Heart left ventricle (tissue), 13 donors: ENCODE measurements at regions not wholly inside any gene's neighbourhood (a gene's known extent, or its start where the extent isn't known, plus 50 kb on each side); places are given as distances from the start of the nearest gene placed in this dataset.

Source experiments
- POLR2A ChIP-seq, 2 donors: fragments of 450-650 bp; IDR thresholded peaks; one replicate each; pipeline ENCODE4 v1.6.1; 2017; ENCODE audit warnings: antibody characterized with exemption in 2 of 2, mild to moderate bottlenecking in 2 of 2, moderate library complexity in 2 of 2
- TF ChIP-seq, protein P1 (sequence below), 12 donors: fragments of 200-600 bp; sonication (generic) in 4 of 12; IDR thresholded peaks; one replicate each; pipeline versions ENCODE4 v1.5.0 to v1.8.0; 2018 to 2022; ENCODE audit warnings: antibody characterized with exemption in 12 of 12, mild to moderate bottlenecking in 5 of 12
- donor health status: ischemic (EF 13 %, LVEDD 7.1; RV severe dilation, severe dysfunction).
- donor health status: DM: no; HTN: yes; CAD: no.
- donor health status: DM: no; HTN: no; CAD: no.
- donor health status: ischemic (EF 25% LVEDD 6.9; RV normal size, moderate dysfunction).
- donor health status: ischemic (EF 25% LVEDD 5.7; RV mildly dilated, moderate dysfunction).
- donor health status: ischemic (EF 35%, LVEDD 5.7; RV mildly dilated, moderate dysfunction).
- donor health status: nonischemic (EF 11% LVEDD 7.7; RV severe dilation, severe dysfunction).
- donor health status: DM: yes; HTN: yes; CAD: no.
- donor health status: PGD.
- donor health status: ischemic (EF 29% LVEDD 5.4; RV normal size, mild dysfunction).
- donor health status: nonischemic (EF 23%, LVEDD 6.1; RV moderate dilation, normal function).

GRCh38 chr4:188428935-188429334 lies 289.7 kb downstream of the TRIML1 start:
- TF ChIP-seq, protein P1, sequence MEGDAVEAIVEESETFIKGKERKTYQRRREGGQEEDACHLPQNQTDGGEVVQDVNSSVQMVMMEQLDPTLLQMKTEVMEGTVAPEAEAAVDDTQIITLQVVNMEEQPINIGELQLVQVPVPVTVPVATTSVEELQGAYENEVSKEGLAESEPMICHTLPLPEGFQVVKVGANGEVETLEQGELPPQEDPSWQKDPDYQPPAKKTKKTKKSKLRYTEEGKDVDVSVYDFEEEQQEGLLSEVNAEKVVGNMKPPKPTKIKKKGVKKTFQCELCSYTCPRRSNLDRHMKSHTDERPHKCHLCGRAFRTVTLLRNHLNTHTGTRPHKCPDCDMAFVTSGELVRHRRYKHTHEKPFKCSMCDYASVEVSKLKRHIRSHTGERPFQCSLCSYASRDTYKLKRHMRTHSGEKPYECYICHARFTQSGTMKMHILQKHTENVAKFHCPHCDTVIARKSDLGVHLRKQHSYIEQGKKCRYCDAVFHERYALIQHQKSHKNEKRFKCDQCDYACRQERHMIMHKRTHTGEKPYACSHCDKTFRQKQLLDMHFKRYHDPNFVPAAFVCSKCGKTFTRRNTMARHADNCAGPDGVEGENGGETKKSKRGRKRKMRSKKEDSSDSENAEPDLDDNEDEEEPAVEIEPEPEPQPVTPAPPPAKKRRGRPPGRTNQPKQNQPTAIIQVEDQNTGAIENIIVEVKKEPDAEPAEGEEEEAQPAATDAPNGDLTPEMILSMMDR (IDR thresholded peaks at IDR 0.05): no peak
- TF ChIP-seq POLR2A (IDR thresholded peaks at IDR 0.05): no peak
